ENCODE measurements at regions not wholly inside any gene's neighbourhood (a gene's known extent, or its start where the extent isn't known, plus 50 kb on each side); places are given as distances from the start of the nearest gene placed in this dataset.

- H4K20me1 ChIP-seq (ENCODE audit: insufficient read depth, low read length): no peaks in the 10 kb centered on the region
- no peaks in the 10 kb centered on the region for H3K27me3 ChIP-seq (ENCODE audit: low read depth, low read length)
- peaks cover 6% of the 10 kb centered on the region for H3K4me1 ChIP-seq (ENCODE audit: low read length)
- H3K4me3 ChIP-seq (ENCODE audit: low read length): no peak overlapping the region
- H3K4me2 ChIP-seq (ENCODE audit: low read length): no peak overlapping the region
- H3K9me3 ChIP-seq (ENCODE audit: insufficient read depth, low read length): no peaks in the 10 kb centered on the region
- H3K36me3 ChIP-seq (replicated peaks; ENCODE audit: low read depth, low read length): no peaks in the 10 kb centered on the region
- no peak overlapping the region for H3K9ac ChIP-seq (ENCODE audit: low read length)
- H3K79me2 ChIP-seq (ENCODE audit: low read length): no peaks in the 10 kb centered on the region
- no peak overlapping the region for H2AFZ ChIP-seq (ENCODE audit: low read depth, low read length)
- H3K27ac ChIP-seq (ENCODE audit: low read length): no peak overlapping the region
- TF ChIP-seq CTCF (IDR thresholded peaks at IDR 0.05; ENCODE audit: low read depth, low read length): no peak
Observed at GRCh38 chr4:130333241-130333759, 1237.3 kb downstream of the C4orf33 start.

DNA sequence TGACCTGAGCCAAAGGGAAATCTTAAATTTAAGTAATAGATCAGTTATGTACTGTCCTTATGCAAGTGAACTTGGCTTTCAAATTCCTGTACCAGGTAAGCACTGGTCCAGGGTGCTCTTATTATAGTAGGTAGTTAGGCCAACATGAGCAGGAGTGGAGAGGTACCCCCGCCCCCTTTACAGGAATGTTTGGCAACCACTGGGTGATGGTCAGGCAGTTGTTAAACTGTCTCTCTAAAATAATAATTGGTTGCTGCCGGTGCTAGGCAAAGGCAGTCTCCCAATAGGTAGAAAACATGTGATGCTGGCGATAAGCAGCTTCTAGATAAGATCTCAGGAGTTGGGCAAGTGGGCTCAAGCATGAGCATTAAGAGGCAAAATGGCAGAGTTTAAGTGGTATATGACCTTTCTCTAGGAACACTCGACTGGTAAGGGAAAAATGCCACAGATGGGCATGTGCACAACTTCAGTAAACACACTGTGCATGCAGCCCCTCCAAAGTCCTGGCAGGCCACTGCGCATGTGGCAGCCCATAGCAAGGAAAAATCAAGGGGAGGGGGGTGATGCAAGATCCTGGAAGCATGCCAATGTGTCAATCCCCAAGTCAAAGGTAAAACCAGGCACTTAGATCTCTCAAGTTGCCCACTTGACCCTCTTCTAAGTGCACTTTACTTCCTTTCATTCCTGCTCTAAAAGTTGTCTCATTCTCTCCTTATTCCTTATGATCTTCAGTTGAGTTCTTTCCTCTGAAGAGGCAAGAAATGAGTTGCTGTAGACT, 1239.7 kb downstream of the C4orf33 start:
- Histone ChIP-seq H3K27ac (ENCODE audit: low read length) (no peak overlapping the region), H3K79me2 (ENCODE audit: low read length) (no peaks in the 10 kb centered on the region), H3K4me1 (ENCODE audit: low read length) (no peaks in the 10 kb centered on the region), H4K20me1 (ENCODE audit: insufficient read depth, low read length) (no peaks in the 10 kb centered on the region), H3K36me3 (replicated peaks; ENCODE audit: low read depth, low read length) (no peaks in the 10 kb centered on the region), H3K4me2 (ENCODE audit: low read length) (no peak overlapping the region), H3K9me3 (ENCODE audit: insufficient read depth, low read length) (no peaks in the 10 kb centered on the region), H2AFZ (ENCODE audit: low read depth, low read length) (no peak overlapping the region), H3K9ac (ENCODE audit: low read length) (no peak overlapping the region), H3K27me3 (ENCODE audit: low read depth, low read length) (no peaks in the 10 kb centered on the region), H3K4me3 (ENCODE audit: low read length) (no peak overlapping the region)
- no peak for TF ChIP-seq CTCF (IDR thresholded peaks at IDR 0.05; ENCODE audit: low read depth, low read length)
- no peak for TF ChIP-seq EZH2phosphoT487 (IDR thresholded peaks at IDR 0.05; ENCODE audit: low read depth)

DNA sequence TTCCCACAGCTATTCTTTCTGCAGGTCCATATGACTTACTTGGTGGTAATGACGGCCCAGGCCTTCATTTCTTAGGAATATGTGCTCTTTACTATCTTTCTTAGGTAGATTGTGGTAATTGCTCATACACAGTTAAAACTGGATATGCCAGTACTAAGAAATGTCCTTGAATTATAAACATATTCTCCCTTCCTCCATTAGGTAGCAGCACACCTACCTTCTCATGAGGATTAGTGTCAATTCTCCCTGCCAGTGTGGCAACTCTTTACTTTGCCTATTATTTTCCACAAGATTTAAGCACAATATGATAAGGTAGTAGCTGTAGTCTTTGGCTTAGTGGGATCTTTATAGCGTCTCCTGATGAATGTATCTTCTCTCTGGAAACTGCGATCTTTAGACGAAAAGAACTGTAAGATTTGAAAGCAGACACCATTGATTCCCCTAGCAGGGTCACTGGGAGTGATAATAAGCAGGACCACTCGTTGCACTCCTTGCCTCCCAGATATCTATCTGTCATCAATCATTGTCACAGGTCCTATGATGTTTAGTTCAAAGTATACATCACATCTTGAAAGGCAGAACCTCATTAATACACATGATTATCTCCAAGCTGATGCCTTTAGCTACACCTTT, 1240.7 kb downstream of the C4orf33 start:
- no peaks in the 10 kb centered on the region for H3K27me3 ChIP-seq (ENCODE audit: low read depth, low read length)
- H3K4me3 ChIP-seq (ENCODE audit: low read length): no peak overlapping the region
- no peaks in the 10 kb centered on the region for H3K4me1 ChIP-seq (ENCODE audit: low read length)
- no peaks in the 10 kb centered on the region for H3K79me2 ChIP-seq (ENCODE audit: low read length)
- H3K36me3 ChIP-seq (replicated peaks; ENCODE audit: low read depth, low read length): no peaks in the 10 kb centered on the region
- H3K9ac ChIP-seq (ENCODE audit: low read length): no peak overlapping the region
- no peaks in the 10 kb centered on the region for H4K20me1 ChIP-seq (ENCODE audit: insufficient read depth, low read length)
- no peak for TF ChIP-seq EZH2phosphoT487 (IDR thresholded peaks at IDR 0.05; ENCODE audit: low read depth)
- TF ChIP-seq CTCF (IDR thresholded peaks at IDR 0.05; ENCODE audit: low read depth, low read length): peak; percentile 41
- H3K4me2 ChIP-seq (ENCODE audit: low read length): no peak overlapping the region
- no peak overlapping the region for H3K27ac ChIP-seq (ENCODE audit: low read length)
- H2AFZ ChIP-seq (ENCODE audit: low read depth, low read length): no peak overlapping the region
- no peaks in the 10 kb centered on the region for H3K9me3 ChIP-seq (ENCODE audit: insufficient read depth, low read length)

- Histone ChIP-seq H3K27ac (ENCODE audit: low read length) (no peak overlapping the region), H4K20me1 (ENCODE audit: insufficient read depth, low read length) (no peaks in the 10 kb centered on the region), H3K36me3 (replicated peaks; ENCODE audit: low read depth, low read length) (no peaks in the 10 kb centered on the region), H3K79me2 (ENCODE audit: low read length) (no peaks in the 10 kb centered on the region), H3K9me3 (ENCODE audit: insufficient read depth, low read length) (no peaks in the 10 kb centered on the region), H3K4me2 (ENCODE audit: low read length) (no peak overlapping the region), H3K4me1 (ENCODE audit: low read length) (no peaks in the 10 kb centered on the region), H3K4me3 (ENCODE audit: low read length) (no peak overlapping the region), H3K27me3 (ENCODE audit: low read depth, low read length) (no peaks in the 10 kb centered on the region), H2AFZ (ENCODE audit: low read depth, low read length) (no peak overlapping the region), H3K9ac (ENCODE audit: low read length) (no peak overlapping the region)
- TF ChIP-seq EZH2phosphoT487 (IDR thresholded peaks at IDR 0.05; ENCODE audit: low read depth) (no peak), CTCF (IDR thresholded peaks at IDR 0.05; ENCODE audit: low read depth, low read length) (no peak)
Observed at GRCh38 chr4:130338851-130339250, 1242.9 kb downstream of the C4orf33 start.

All from OCI-LY3 (cell line).